Vagina (tissue), 2 donors: ENCODE measurements at regions not wholly inside any gene's neighbourhood (a gene's known extent, or its start where the extent isn't known, plus 50 kb on each side); places are given as distances from the start of the nearest gene placed in this dataset.

Experiments
- DNase-seq, 2 donors: peaks; one replicate each; pipeline ENCODE4 v3.0.0-alpha.2; 2017; ENCODE audit errors: extremely low spot score in 2 of 2
- H3K27ac ChIP-seq: fragments of 200-600 bp; sonication (generic); one replicate; pipeline ENCODE4 v1.5.1; 2019
- H3K27me3 ChIP-seq: fragments of 200-600 bp; sonication (generic); one replicate; pipeline ENCODE4 v1.5.1; 2019
- H3K36me3 ChIP-seq, 2 donors: fragments of 200-600 bp; sonication (generic); one replicate each; pipeline ENCODE4 v1.5.1; 2017 to 2019
- H3K4me1 ChIP-seq: fragments of 200-600 bp; sonication (generic); one replicate; pipeline ENCODE4 v1.5.1; 2019
- H3K4me3 ChIP-seq, 2 donors: fragments of 200-600 bp; sonication (generic); 1 replicate in 1 of 2; 2 replicates in 1 of 2; pipeline ENCODE4 v1.5.1; 2016 to 2019
- H3K9me3 ChIP-seq: fragments of 200-600 bp; sonication (generic); one replicate; pipeline ENCODE4 v1.5.1; 2019
- POLR2A ChIP-seq, 2 donors: fragments of 450-650 bp; IDR thresholded peaks; one replicate each; pipeline ENCODE4 v1.6.1; 2017; ENCODE audit warnings: antibody characterized with exemption in 2 of 2, mild to moderate bottlenecking in 2 of 2, moderate library complexity in 2 of 2
- POLR2AphosphoS5 ChIP-seq, 2 donors: sonication (generic); formaldehyde crosslinking; IDR thresholded peaks; one replicate each; pipeline ENCODE4 v1.9.0; 2017; ENCODE audit warnings: antibody characterized with exemption in 2 of 2, mild to moderate bottlenecking in 2 of 2, low read depth in 1 of 2; ENCODE audit not compliant: insufficient read depth in 1 of 2
- intact Hi-C: fragments of 100-400 bp; cut with DNase I; formaldehyde crosslinking; loops from one replicate; pipeline ENCODE4 v1.15.1; 2023
- TF ChIP-seq, protein P1 (sequence below), 3 experiments: fragments of 450-650 bp in 2 of 3; fragments of 200-600 bp in 1 of 3; sonication (generic) in 1 of 3; IDR thresholded peaks; one replicate each; pipeline ENCODE4 v1.5.1; 2017 to 2019; ENCODE audit warnings: antibody characterized with exemption in 3 of 3, mild to moderate bottlenecking in 2 of 3, moderate library complexity in 2 of 3

DNA sequence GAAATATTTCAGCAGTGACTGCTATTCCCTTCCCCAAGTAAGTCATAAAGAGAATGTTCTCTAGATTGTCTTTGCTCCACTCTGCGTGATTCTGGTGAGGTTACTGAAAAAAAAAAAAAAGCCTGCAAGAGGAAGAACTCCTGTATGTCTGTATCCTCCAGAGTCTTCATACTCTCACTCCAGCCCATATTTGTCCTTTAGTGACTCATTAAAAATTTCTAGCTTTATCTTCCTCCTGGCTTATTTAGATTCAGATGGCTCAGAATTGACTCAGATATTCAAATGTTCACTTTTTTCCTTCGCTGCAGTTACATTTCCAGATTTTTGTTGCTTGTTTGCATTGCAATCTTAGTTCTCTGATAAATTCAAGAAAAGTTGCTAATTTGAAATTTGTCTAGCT is 76.3 kb upstream of the CNTN5 start:
- no peaks in the 10 kb centered on the region for H3K27me3 ChIP-seq
- DNase-seq: no peak
- no peaks in the 10 kb centered on the region for H3K36me3 ChIP-seq
- H3K9me3 ChIP-seq: no peaks in the 10 kb centered on the region
- TF ChIP-seq POLR2AphosphoS5 (IDR thresholded peaks at IDR 0.05; ENCODE audit: insufficient read depth in 1 of 2, low read depth in 1 of 2) (no peak), POLR2A (IDR thresholded peaks at IDR 0.05) (no peak)
- TF ChIP-seq, protein P1, sequence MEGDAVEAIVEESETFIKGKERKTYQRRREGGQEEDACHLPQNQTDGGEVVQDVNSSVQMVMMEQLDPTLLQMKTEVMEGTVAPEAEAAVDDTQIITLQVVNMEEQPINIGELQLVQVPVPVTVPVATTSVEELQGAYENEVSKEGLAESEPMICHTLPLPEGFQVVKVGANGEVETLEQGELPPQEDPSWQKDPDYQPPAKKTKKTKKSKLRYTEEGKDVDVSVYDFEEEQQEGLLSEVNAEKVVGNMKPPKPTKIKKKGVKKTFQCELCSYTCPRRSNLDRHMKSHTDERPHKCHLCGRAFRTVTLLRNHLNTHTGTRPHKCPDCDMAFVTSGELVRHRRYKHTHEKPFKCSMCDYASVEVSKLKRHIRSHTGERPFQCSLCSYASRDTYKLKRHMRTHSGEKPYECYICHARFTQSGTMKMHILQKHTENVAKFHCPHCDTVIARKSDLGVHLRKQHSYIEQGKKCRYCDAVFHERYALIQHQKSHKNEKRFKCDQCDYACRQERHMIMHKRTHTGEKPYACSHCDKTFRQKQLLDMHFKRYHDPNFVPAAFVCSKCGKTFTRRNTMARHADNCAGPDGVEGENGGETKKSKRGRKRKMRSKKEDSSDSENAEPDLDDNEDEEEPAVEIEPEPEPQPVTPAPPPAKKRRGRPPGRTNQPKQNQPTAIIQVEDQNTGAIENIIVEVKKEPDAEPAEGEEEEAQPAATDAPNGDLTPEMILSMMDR (IDR thresholded peaks at IDR 0.05): no peak
- intact Hi-C loops: no loop called here
- no peak overlapping the region for H3K27ac ChIP-seq
- H3K4me3 ChIP-seq: no peak overlapping the region
- H3K4me1 ChIP-seq: no peaks in the 10 kb centered on the region

DNA sequence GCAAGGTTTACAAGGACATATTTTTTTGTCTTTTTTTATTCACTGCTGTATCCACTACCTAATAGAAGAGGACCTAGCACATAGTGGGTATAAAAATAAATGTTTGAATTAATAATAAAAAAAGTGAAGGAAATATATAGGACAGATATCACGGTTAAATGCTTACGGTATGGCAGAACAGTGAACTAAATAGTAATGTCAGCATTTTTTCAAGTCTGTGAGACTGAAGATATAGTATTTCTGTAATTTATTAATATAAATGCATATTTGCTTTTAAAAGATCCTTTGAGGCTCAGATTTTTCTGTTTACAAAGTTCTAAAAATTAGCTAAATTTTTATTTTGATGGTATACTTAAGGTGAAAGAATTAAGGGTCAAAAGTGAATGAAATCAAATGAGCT is 68.6 kb upstream of the CNTN5 start:
- TF ChIP-seq POLR2AphosphoS5 (IDR thresholded peaks at IDR 0.05; ENCODE audit: insufficient read depth in 1 of 2, low read depth in 1 of 2) (no peak), POLR2A (IDR thresholded peaks at IDR 0.05) (no peak)
- TF ChIP-seq, protein P1 (IDR thresholded peaks at IDR 0.05): no peak
- Histone ChIP-seq H3K4me3 (no peak overlapping the region), H3K27ac (no peak overlapping the region), H3K4me1 (no peaks in the 10 kb centered on the region), H3K36me3 (no peaks in the 10 kb centered on the region), H3K9me3 (no peaks in the 10 kb centered on the region), H3K27me3 (no peaks in the 10 kb centered on the region)
- intact Hi-C loops: no loop called here
- no peak for DNase-seq

DNA sequence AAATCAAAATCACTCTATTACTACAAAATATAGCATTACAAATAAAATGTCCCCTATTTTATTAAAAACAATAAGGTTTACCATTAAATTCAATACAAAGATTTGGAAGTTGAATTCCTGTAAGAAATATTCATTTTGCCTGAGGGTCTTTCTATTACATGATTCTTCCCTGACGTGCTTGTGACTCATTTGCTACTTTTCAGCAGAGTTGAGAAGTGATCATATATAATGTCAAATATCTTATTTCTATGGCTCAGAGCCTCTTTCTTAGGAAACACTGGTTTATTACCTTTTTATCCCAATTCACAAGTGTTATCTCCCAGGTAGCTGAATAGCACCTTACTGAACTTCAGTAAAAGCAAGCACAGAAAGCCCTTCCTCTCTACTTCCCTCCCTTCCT is 65.2 kb upstream of the CNTN5 start:
- DNase-seq: no peak
- H3K9me3 ChIP-seq: no peaks in the 10 kb centered on the region
- TF ChIP-seq, protein P1 (IDR thresholded peaks at IDR 0.05): no peak
- TF ChIP-seq POLR2A (IDR thresholded peaks at IDR 0.05) (no peak), POLR2AphosphoS5 (IDR thresholded peaks at IDR 0.05; ENCODE audit: insufficient read depth in 1 of 2, low read depth in 1 of 2) (no peak)
- no peak overlapping the region for H3K4me3 ChIP-seq
- no peaks in the 10 kb centered on the region for H3K27me3 ChIP-seq
- no peaks in the 10 kb centered on the region for H3K4me1 ChIP-seq
- no peak overlapping the region for H3K27ac ChIP-seq
- intact Hi-C loops: no loop called here
- no peaks in the 10 kb centered on the region for H3K36me3 ChIP-seq

DNA sequence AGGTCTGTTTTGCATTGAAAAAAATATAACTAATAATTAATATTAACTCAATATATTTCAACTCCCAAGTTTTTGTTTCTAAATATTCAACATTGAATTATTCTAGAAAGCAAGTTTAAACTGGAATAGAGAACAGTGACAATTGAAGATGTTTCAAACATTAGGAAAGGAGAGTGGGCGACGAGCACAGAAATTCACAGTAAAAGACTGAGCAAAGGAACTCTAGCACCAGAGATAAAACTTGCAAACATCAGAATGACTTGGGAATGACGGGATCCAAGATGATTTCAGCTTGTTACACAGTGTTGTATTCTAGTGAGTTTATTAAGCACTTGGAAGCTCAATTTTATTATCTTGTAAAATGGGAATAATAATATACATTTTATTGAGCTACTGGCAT is 56.6 kb upstream of the CNTN5 start:
- Histone ChIP-seq H3K27ac (no peak overlapping the region), H3K4me3 (no peak overlapping the region), H3K9me3 (no peaks in the 10 kb centered on the region), H3K27me3 (no peaks in the 10 kb centered on the region), H3K36me3 (no peaks in the 10 kb centered on the region), H3K4me1 (no peaks in the 10 kb centered on the region)
- no peak for DNase-seq
- intact Hi-C loops: no loop called here
- TF ChIP-seq POLR2A (IDR thresholded peaks at IDR 0.05) (no peak), POLR2AphosphoS5 (IDR thresholded peaks at IDR 0.05; ENCODE audit: insufficient read depth in 1 of 2, low read depth in 1 of 2) (no peak)
- TF ChIP-seq, protein P1 (IDR thresholded peaks at IDR 0.05): no peak

DNA sequence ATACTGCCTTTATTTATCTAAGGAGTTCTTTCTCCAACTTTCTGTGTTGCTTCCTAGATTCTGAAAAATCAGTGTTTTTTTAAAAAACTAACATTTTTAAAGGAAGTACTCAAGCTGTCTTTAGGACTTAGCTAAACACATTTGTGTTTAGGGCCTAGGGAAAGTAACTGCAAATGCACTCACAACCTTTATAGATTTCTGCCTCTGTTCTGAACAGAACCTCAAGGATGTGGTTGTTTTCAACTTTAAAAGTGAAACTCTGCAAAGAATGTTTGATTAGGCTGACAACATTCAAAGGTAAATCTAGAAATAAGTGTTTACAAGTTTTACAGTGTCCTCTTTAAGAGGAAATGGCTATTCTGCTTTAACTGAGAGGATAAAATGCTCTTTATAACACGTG is 55.4 kb upstream of the CNTN5 start:
- intact Hi-C loops: no loop called here
- Histone ChIP-seq H3K9me3 (no peaks in the 10 kb centered on the region), H3K27ac (no peak overlapping the region), H3K36me3 (no peaks in the 10 kb centered on the region), H3K4me3 (no peak overlapping the region), H3K27me3 (no peaks in the 10 kb centered on the region), H3K4me1 (no peaks in the 10 kb centered on the region)
- DNase-seq: no peak
- TF ChIP-seq, protein P1 (IDR thresholded peaks at IDR 0.05): no peak
- no peak for TF ChIP-seq POLR2AphosphoS5 (IDR thresholded peaks at IDR 0.05; ENCODE audit: insufficient read depth in 1 of 2, low read depth in 1 of 2)
- no peak for TF ChIP-seq POLR2A (IDR thresholded peaks at IDR 0.05)
